Uterus (tissue), 3 donors: ENCODE measurements at regions not wholly inside any gene's neighbourhood (a gene's known extent, or its start where the extent isn't known, plus 50 kb on each side); places are given as distances from the start of the nearest gene placed in this dataset.

ENCODE experiments used
- DNase-seq, 2 donors: peaks; one replicate each; pipeline ENCODE4 v3.0.0-alpha.2; 2019 to 2020
- H3K27ac ChIP-seq, 2 donors: fragments of 200-600 bp; sonication (generic); 1 replicate in 1 of 2; 2 replicates in 1 of 2; pipeline ENCODE4 v1.5.1; 2016 to 2018
- H3K27me3 ChIP-seq, 2 donors: fragments of 200-600 bp; sonication (generic); one replicate each; pipeline ENCODE4 v1.5.1; 2018 to 2019; ENCODE audit warnings: control low read depth in 1 of 2
- H3K36me3 ChIP-seq, 2 donors: fragments of 200-600 bp; sonication (generic); one replicate each; pipeline ENCODE4 v1.5.1; 2019; ENCODE audit warnings: control low read depth in 1 of 2
- H3K4me1 ChIP-seq, 2 donors: fragments of 200-600 bp; sonication (generic); one replicate each; pipeline ENCODE4 v1.5.1; 2018 to 2019; ENCODE audit warnings: control low read depth in 1 of 2
- H3K4me3 ChIP-seq, 2 donors: fragments of 200-600 bp; sonication (generic); 1 replicate in 1 of 2; 2 replicates in 1 of 2; pipeline ENCODE4 v1.5.1; 2018 to 2019; ENCODE audit warnings: mild to moderate bottlenecking in 1 of 2
- H3K9me3 ChIP-seq, 2 donors: fragments of 200-600 bp; sonication (generic); one replicate each; pipeline ENCODE4 v1.5.1; 2019; ENCODE audit warnings: control low read depth in 1 of 2
- CTCF ChIP-seq, 4 experiments: fragments of 200-600 bp in 2 of 4; fragments of 450-650 bp in 2 of 4; sonication (generic) in 2 of 4; IDR thresholded peaks; one replicate each; pipeline ENCODE4 v1.5.1; 2016 to 2019; ENCODE audit warnings: antibody characterized with exemption in 4 of 4, mild to moderate bottlenecking in 2 of 4, moderate library complexity in 1 of 4
- POLR2A ChIP-seq, 2 donors: fragments of 450-650 bp; IDR thresholded peaks; one replicate each; pipeline ENCODE4 v1.6.1; 2016; ENCODE audit warnings: antibody characterized with exemption in 2 of 2, mild to moderate bottlenecking in 1 of 2, moderate library complexity in 1 of 2
- intact Hi-C: fragments of 100-400 bp; cut with DNase I; formaldehyde crosslinking; loops from one replicate; pipeline ENCODE4 v1.15.1; 2023; ENCODE audit warnings: low total_unique reads
- donor health status: DM: yes; HTN: yes; CAD: no.

GRCh38 chr1:37085393-37085792 is 51.1 kb upstream of the GRIK3 start:
- Histone ChIP-seq H3K36me3 (no peaks in the 10 kb centered on the region), H3K4me3 (no peak overlapping the region), H3K9me3 (no peaks in the 10 kb centered on the region), H3K27ac (no peak overlapping the region), H3K27me3 (no peaks in the 10 kb centered on the region), H3K4me1 (no peaks in the 10 kb centered on the region)
- intact Hi-C loops: no loop called here
- no peak for DNase-seq
- TF ChIP-seq CTCF (IDR thresholded peaks at IDR 0.05) (no peak), POLR2A (IDR thresholded peaks at IDR 0.05) (no peak)

GRCh38 chr1:37089750-37090149 is 55.4 kb upstream of the GRIK3 start:
- intact Hi-C loops: no loop called here
- H3K27me3 ChIP-seq: no peaks in the 10 kb centered on the region
- H3K4me1 ChIP-seq: no peaks in the 10 kb centered on the region
- H3K4me3 ChIP-seq: no peak overlapping the region
- DNase-seq: no peak
- no peaks in the 10 kb centered on the region for H3K9me3 ChIP-seq
- H3K36me3 ChIP-seq: no peaks in the 10 kb centered on the region
- no peak overlapping the region for H3K27ac ChIP-seq
- TF ChIP-seq POLR2A (IDR thresholded peaks at IDR 0.05) (no peak), CTCF (IDR thresholded peaks at IDR 0.05) (no peak)

GRCh38 chr1:37090671-37091070 is 56.4 kb upstream of the GRIK3 start:
- Histone ChIP-seq H3K4me1 (no peaks in the 10 kb centered on the region), H3K9me3 (no peaks in the 10 kb centered on the region), H3K27me3 (no peaks in the 10 kb centered on the region), H3K4me3 (no peak overlapping the region), H3K27ac (no peak overlapping the region), H3K36me3 (no peaks in the 10 kb centered on the region)
- intact Hi-C loops: no loop called here
- no peak for TF ChIP-seq POLR2A (IDR thresholded peaks at IDR 0.05)
- TF ChIP-seq CTCF (IDR thresholded peaks at IDR 0.05): no peak
- DNase-seq: no peak

- TF ChIP-seq POLR2A (IDR thresholded peaks at IDR 0.05): no peak
- TF ChIP-seq CTCF (IDR thresholded peaks at IDR 0.05): no peak
Measured at GRCh38 chr1:37092937-37093336, 58.6 kb upstream of the GRIK3 start.

GRCh38 chr1:37094302-37094701 is 60.0 kb upstream of the GRIK3 start:
- Histone ChIP-seq H3K4me1 (no peaks in the 10 kb centered on the region), H3K36me3 (no peaks in the 10 kb centered on the region), H3K9me3 (no peaks in the 10 kb centered on the region), H3K4me3 (no peak overlapping the region), H3K27me3 (no peaks in the 10 kb centered on the region), H3K27ac (no peak overlapping the region)
- no peak for DNase-seq
- TF ChIP-seq POLR2A (IDR thresholded peaks at IDR 0.05) (no peak), CTCF (IDR thresholded peaks at IDR 0.05) (no peak)
- intact Hi-C loops: no loop called here

More at GRCh38 chr1:37092937-37093336, 58.6 kb upstream of the GRIK3 start:
- DNase-seq: no peak
- intact Hi-C loops: no loop called here
- H3K27me3 ChIP-seq: no peaks in the 10 kb centered on the region
- H3K27ac ChIP-seq: no peak overlapping the region
- H3K4me1 ChIP-seq: no peaks in the 10 kb centered on the region
- no peaks in the 10 kb centered on the region for H3K9me3 ChIP-seq
- H3K4me3 ChIP-seq: no peak overlapping the region
- H3K36me3 ChIP-seq: no peaks in the 10 kb centered on the region
